WERI-Rb-1 (cell line): ENCODE measurements at regions not wholly inside any gene's neighbourhood (a gene's known extent, or its start where the extent isn't known, plus 50 kb on each side); places are given as distances from the start of the nearest gene placed in this dataset.

Experiments
- DNase-seq: peaks from one replicate; pipeline ENCODE4 v3.0.0-alpha.2; 2020
- H3K27ac ChIP-seq: fragments of 250-450 bp; sonication (Bioruptor Pico); 2 replicates; pipeline ENCODE4 v1.5.1; 2020; ENCODE audit warnings: mild to moderate bottlenecking, moderate library complexity
- H3K27me3 ChIP-seq: fragments of 250-450 bp; sonication (Bioruptor Pico); 2 replicates; pipeline ENCODE4 v1.5.1; 2021; ENCODE audit warnings: mild to moderate bottlenecking, low read depth, moderate library complexity; ENCODE audit not compliant: insufficient read depth, severe bottlenecking
- H3K36me3 ChIP-seq: fragments of 250-450 bp; sonication (Bioruptor Pico); 2 replicates; pipeline ENCODE4 v1.5.1; 2020; ENCODE audit warnings: mild to moderate bottlenecking, moderate library complexity
- H3K4me3 ChIP-seq: 2 replicates; pipeline ENCODE4 v1.5.1; 2011; ENCODE audit warnings: low read depth, mild to moderate bottlenecking, control low read depth, low read length
- H3K9me3 ChIP-seq: fragments of 250-450 bp; sonication (Bioruptor Pico); 2 replicates; pipeline ENCODE4 v1.5.1; 2021; ENCODE audit warnings: mild to moderate bottlenecking, moderate library complexity; ENCODE audit not compliant: severe bottlenecking
- CTCF ChIP-seq: IDR thresholded peaks from 2 replicates; pipeline ENCODE4 v1.5.1; 2011; ENCODE audit warnings: low read depth, mild to moderate bottlenecking, control low read depth, inconsistent platforms, low read length

DNA sequence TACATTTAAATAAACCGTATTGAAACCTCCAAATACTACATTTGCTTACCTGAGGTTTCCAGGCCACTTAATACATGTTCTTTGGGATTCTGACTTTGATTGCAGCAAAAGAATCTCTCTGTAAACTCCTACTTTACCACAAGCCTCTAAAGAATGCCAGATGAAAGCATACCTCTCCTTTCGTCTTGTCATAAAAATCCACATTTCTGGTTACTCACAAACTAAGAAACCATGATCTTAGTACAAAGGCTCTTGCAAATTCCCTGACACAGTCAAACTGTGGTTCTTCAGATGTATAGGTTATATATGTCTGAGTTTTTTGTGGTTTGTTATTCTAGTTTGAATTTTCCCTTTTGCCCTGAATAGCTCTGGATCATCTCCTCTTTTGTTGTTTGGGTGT, 188.4 kb downstream of the RAP2B start:
- Histone ChIP-seq H3K36me3 (no peaks in the 10 kb centered on the region), H3K9me3 (no peaks in the 10 kb centered on the region), H3K27me3 (no peaks in the 10 kb centered on the region), H3K4me3 (no peak overlapping the region), H3K27ac (no peak overlapping the region)
- TF ChIP-seq CTCF, result no peak
- no peak for DNase-seq

DNA sequence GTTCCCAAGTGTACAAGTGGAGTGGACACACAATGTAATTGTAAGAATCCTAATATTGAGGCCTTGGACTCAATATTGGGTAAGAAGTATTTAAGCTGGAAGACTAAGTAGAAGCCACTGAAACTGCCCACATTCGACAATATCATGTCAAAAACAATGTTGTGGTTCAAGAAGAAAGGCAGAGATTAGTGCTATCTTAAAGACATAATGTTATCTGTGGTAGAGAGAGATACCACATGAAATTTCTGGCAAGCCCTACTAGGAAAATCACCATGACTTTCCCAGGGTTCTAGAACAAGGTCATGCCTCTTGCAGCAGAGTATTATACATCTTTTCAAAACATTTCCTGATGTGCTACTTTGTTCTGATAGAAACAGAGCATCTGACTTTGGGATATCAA, 192.6 kb downstream of the RAP2B start:
- Histone ChIP-seq H3K27ac (no peak overlapping the region), H3K27me3 (no peaks in the 10 kb centered on the region), H3K36me3 (no peaks in the 10 kb centered on the region), H3K4me3 (no peak overlapping the region), H3K9me3 (no peaks in the 10 kb centered on the region)
- no peak for TF ChIP-seq CTCF
- no peak for DNase-seq

DNA sequence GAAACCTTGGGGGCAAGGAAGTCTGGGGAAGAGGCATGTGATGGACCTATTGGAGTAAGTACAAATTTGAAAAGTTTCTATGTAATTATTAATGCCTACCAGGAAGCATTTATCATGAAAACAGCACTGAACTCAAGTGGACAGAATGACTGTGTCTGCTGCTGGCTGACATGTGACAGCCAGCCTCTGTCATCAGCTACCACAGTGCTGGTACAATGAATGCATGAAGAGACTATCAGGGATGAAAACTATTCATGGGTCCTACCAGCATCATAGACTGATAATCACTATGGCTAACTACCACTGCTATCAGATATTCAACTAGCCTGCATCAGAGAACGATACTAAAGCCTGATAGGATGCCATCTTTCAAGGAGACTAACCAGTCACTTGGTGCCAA, 193.5 kb downstream of the RAP2B start:
- Histone ChIP-seq H3K4me3 (no peak overlapping the region), H3K27me3 (no peaks in the 10 kb centered on the region), H3K27ac (no peak overlapping the region), H3K9me3 (no peaks in the 10 kb centered on the region), H3K36me3 (no peaks in the 10 kb centered on the region)
- DNase-seq, result no peak
- no peak for TF ChIP-seq CTCF

- Histone ChIP-seq H3K9me3 (no peaks in the 10 kb centered on the region), H3K4me3 (no peak overlapping the region), H3K36me3 (no peaks in the 10 kb centered on the region), H3K27me3 (no peaks in the 10 kb centered on the region), H3K27ac (no peak overlapping the region)
- no peak for TF ChIP-seq CTCF
- no peak for DNase-seq
These were observed 194.9 kb downstream of the RAP2B start for GRCh38 chr3:153356908-153357307.

GRCh38 chr3:153357436-153357835, 195.4 kb downstream of the RAP2B start:
- Histone ChIP-seq H3K27ac (no peak overlapping the region), H3K9me3 (no peaks in the 10 kb centered on the region), H3K36me3 (no peaks in the 10 kb centered on the region), H3K27me3 (no peaks in the 10 kb centered on the region), H3K4me3 (no peak overlapping the region)
- no peak for TF ChIP-seq CTCF
- no peak for DNase-seq

DNA sequence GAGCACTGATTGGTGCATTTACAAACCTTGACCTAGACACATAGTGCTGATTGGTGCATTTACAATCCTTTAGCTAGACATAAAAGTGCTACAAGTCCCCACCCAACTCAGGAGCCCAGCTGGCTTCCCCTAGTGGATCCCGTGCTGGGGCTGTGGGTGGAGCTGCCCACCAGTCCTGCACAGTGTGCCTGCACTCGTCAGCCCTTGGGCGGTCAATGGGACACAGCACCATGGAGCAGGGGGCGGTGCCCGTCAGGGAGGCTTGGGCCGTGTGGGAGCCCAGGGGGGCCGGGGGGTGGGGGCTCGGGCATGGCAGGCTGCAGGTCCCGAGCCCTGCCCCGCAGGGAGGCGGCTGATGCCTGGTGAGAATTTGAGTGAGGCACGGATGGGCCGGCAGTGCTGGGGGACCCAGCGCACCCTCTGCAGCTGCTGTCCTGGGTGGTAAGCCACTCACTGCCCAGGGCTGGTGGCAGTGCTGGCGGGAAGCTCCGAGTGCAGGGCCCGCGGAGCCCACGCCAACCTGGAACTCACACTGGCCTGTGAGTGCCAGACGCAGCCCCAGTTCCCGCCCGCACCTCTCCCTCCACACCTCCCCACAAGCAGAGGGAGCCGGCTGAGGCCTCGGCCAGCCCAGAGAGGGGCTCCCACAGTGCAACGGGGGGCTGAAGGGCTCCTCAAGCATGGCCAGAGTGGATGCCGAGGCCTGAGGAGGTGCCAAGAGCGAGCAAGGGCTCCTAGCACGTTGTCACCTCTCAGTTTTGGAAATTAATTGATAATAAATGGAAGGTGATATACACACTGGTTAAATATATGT, 207.7 kb downstream of the RAP2B start:
- DNase-seq, result no peak
- Histone ChIP-seq H3K27me3 (no peaks in the 10 kb centered on the region), H3K36me3 (no peaks in the 10 kb centered on the region), H3K4me3 (no peak overlapping the region), H3K27ac (no peak overlapping the region), H3K9me3 (no peaks in the 10 kb centered on the region)
- no peak for TF ChIP-seq CTCF
